PC-3 (cell line): ENCODE measurements at regions not wholly inside any gene's neighbourhood (a gene's known extent, or its start where the extent isn't known, plus 50 kb on each side); places are given as distances from the start of the nearest gene placed in this dataset.

ENCODE experiments used
- ATAC-seq: fragments of 200-7000 bp; cut with Tn5 transposase; 2 replicates; pipeline ENCODE4 v1.9.1; 2020; ENCODE audit warnings: mild to moderate bottlenecking, moderate library complexity
- BruUV-seq: library from RNA; stranded (reverse); fragments of 400-500 nt; replicated peaks from 2 replicates; lab custom pipeline; 2021; lab: Mats Ljungman, UMichigan
- CTCF ChIA-PET: fragments of 300-600 bp; sonication (Branson Sonifier 250); formaldehyde crosslinking; loops from one replicate; lab custom pipeline; 2022; ENCODE audit warnings: antibody characterized with exemption; lab: Charles Lee
- POLR2A ChIA-PET: fragments of 300-600 bp; sonication (Branson Sonifier 250); formaldehyde crosslinking; loops from one replicate; lab custom pipeline; 2022; ENCODE audit warnings: antibody characterized with exemption; ENCODE audit not compliant: unreplicated experiment; lab: Charles Lee
- DNase-seq: peaks from one replicate; pipeline ENCODE4 v3.0.0-alpha.2; 2015
- H2AFZ ChIP-seq: fragments of 300-600 bp; sonication (generic); 2 replicates; pipeline ENCODE4 v1.6.0; 2016; ENCODE audit warnings: antibody characterized with exemption, low read length
- H3F3A ChIP-seq: fragments of 300-600 bp; sonication (generic); one replicate; pipeline ENCODE4 v1.6.0; 2017; ENCODE audit warnings: antibody characterized with exemption, low read length, control low read depth, mild to moderate bottlenecking; ENCODE audit not compliant: unreplicated experiment
- H3K27ac ChIP-seq: fragments of 300-600 bp; sonication (generic); 2 replicates; pipeline ENCODE4 v1.5.1; 2016; ENCODE audit warnings: mild to moderate bottlenecking, low read length
- H3K27me3 ChIP-seq: fragments of 300-600 bp; sonication (generic); 2 replicates; pipeline ENCODE4 v1.6.1; 2016; ENCODE audit warnings: low read length, mixed read lengths
- H3K36me3 ChIP-seq: fragments of 300-600 bp; sonication (generic); 2 replicates; pipeline ENCODE4 v1.6.1; 2016; ENCODE audit warnings: low read depth, mixed run types, low read length, mixed read lengths
- H3K4me1 ChIP-seq: fragments of 300-600 bp; sonication (generic); 2 replicates; pipeline ENCODE4 v1.5.1; 2016; ENCODE audit warnings: low read length; ENCODE audit not compliant: insufficient read depth
- H3K4me2 ChIP-seq: fragments of 300-600 bp; sonication (generic); 2 replicates; pipeline ENCODE4 v1.6.0; 2016; ENCODE audit warnings: low read length
- H3K4me3 ChIP-seq: fragments of 300-600 bp; sonication (generic); 2 replicates; pipeline ENCODE4 v1.5.1; 2016; ENCODE audit warnings: mild to moderate bottlenecking, low read length, mixed read lengths
- H3K79me2 ChIP-seq: fragments of 300-600 bp; sonication (generic); 2 replicates; pipeline ENCODE4 v1.6.1; 2017; ENCODE audit warnings: low read length, mixed read lengths
- H3K9ac ChIP-seq: fragments of 300-600 bp; sonication (generic); 2 replicates; pipeline ENCODE4 v1.6.0; 2016; ENCODE audit warnings: mild to moderate bottlenecking, low read length
- H3K9me2 ChIP-seq: fragments of 300-600 bp; sonication (generic); replicated peaks from 2 replicates; pipeline ENCODE4 v1.6.1; 2016; ENCODE audit warnings: mixed run types, low read length, mixed read lengths
- H3K9me3 ChIP-seq: fragments of 300-600 bp; sonication (generic); 2 replicates; pipeline ENCODE4 v1.6.1; 2016; ENCODE audit warnings: low read length, mixed read lengths
- H4K20me1 ChIP-seq: fragments of 300-600 bp; sonication (generic); 2 replicates; pipeline ENCODE4 v1.6.1; 2016; ENCODE audit warnings: low read length, mixed read lengths
- EZH2 ChIP-seq: fragments of 300-600 bp; sonication (generic); IDR thresholded peaks from one replicate; pipeline ENCODE4 v1.6.1; 2017; ENCODE audit warnings: antibody characterized with exemption, mild to moderate bottlenecking, low read length; ENCODE audit not compliant: unreplicated experiment
- EZH2phosphoT487 ChIP-seq: fragments of 300-600 bp; sonication (generic); IDR thresholded peaks from 2 replicates; pipeline ENCODE4 v1.6.1; 2018; ENCODE audit warnings: mild to moderate bottlenecking, antibody characterized with exemption, low read length, borderline replicate concordance
- intact Hi-C: fragments of 100-400 bp; cut with micrococcal nuclease; formaldehyde crosslinking; loops from 2 replicates; pipeline ENCODE4 v1.9.0; 2023
- TF ChIP-seq, protein P1 (sequence below): fragments of 300-600 bp; sonication (generic); conservative IDR thresholded peaks from 2 replicates; pipeline ENCODE4 v1.5.1; 2017; ENCODE audit warnings: antibody characterized with exemption, low read depth, mild to moderate bottlenecking, low read length

DNA sequence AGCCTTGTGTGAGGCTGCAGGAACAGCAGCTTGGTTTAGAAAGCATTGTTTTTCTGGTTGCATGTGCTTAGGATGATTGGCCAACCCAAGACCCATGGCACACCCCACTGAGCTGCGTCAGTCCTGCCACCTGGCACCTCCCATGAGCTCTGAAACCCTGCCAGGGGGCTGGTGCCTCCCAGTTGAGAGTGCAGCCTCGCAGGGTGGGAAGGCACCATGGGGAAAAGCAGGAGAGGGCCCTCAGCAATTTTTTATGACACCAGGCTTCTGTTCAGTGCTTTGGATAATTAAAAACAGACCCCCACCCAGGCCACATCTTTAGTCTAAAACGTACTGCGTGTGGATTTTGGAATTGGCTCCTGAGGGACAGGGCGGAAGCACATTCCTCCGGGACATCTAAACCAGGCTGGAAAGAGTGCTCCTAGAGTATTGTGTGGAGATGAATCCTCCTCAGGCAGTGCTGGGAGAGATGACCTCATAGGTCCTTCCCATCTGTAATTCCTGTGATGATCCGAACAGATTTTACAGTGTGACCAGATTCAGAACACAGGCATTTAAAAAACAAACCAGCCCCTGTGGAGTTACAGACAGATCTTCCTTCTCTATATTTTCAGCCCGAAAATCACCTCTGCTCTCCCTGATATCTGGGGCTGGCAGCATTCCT lies 438.3 kb downstream of the ZNF521 start:
- H3K4me1 ChIP-seq, result peaks cover 4% of the 10 kb centered on the region

DNA sequence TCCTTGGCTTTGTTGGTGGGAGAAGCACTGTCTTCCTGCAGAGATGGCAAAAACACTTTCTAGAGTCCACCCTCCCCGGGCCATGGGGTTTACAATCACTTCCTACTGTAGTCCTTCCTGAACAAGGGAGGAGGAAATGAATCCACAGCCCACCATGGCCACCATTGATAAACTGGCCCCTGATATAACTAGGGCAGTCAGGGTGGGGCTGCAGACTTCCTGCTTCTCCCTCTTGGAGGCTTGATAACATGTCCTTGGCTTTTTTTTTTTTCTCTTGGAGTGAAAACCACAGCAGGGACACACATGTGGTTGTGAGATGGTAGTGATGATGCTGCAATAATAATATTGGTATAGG lies 437.8 kb downstream of the ZNF521 start:
- DNase-seq, result no peak
- H3K9me3 ChIP-seq, result no peaks in the 10 kb centered on the region
- H3F3A ChIP-seq, result no peaks in the 10 kb centered on the region
- H3K27me3 ChIP-seq, result peaks cover 22% of the 10 kb centered on the region
- no peaks in the 10 kb centered on the region for H3K36me3 ChIP-seq
- peaks cover 4% of the 10 kb centered on the region for H3K4me1 ChIP-seq
- H3K9ac ChIP-seq, result no peak overlapping the region
- no peak overlapping the region for H3K4me2 ChIP-seq
- H3K4me3 ChIP-seq, result no peak overlapping the region
- ATAC-seq, result no peak
- H3K79me2 ChIP-seq, result no peaks in the 10 kb centered on the region
- no TSS peak for BruUV-seq
- ChIA-PET CTCF (no interaction called here), POLR2A (no interaction called here)
- H3K9me2 ChIP-seq, result no peaks in the 10 kb centered on the region
- no peaks in the 10 kb centered on the region for H4K20me1 ChIP-seq
- intact Hi-C loops, result no loop called here
- TF ChIP-seq EZH2, result no peak
- TF ChIP-seq EZH2phosphoT487, result no peak
- TF ChIP-seq, protein P1, sequence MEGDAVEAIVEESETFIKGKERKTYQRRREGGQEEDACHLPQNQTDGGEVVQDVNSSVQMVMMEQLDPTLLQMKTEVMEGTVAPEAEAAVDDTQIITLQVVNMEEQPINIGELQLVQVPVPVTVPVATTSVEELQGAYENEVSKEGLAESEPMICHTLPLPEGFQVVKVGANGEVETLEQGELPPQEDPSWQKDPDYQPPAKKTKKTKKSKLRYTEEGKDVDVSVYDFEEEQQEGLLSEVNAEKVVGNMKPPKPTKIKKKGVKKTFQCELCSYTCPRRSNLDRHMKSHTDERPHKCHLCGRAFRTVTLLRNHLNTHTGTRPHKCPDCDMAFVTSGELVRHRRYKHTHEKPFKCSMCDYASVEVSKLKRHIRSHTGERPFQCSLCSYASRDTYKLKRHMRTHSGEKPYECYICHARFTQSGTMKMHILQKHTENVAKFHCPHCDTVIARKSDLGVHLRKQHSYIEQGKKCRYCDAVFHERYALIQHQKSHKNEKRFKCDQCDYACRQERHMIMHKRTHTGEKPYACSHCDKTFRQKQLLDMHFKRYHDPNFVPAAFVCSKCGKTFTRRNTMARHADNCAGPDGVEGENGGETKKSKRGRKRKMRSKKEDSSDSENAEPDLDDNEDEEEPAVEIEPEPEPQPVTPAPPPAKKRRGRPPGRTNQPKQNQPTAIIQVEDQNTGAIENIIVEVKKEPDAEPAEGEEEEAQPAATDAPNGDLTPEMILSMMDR, result no peak
- H2AFZ ChIP-seq, result no peak overlapping the region
- no peak overlapping the region for H3K27ac ChIP-seq

More for the DNA sequence above, 438.3 kb downstream of the ZNF521 start:
- POLR2A ChIA-PET, result no interaction called here
- ATAC-seq (no peak), DNase-seq (no peak)
- no TSS peak for BruUV-seq
- TF ChIP-seq EZH2phosphoT487, result no peak
- TF ChIP-seq EZH2, result no peak
- TF ChIP-seq, protein P1, result no peak
- H2AFZ ChIP-seq, result no peak overlapping the region
- intact Hi-C loops, result no loop called here
- CTCF ChIA-PET, result no interaction called here
- H3K9me3 ChIP-seq, result no peaks in the 10 kb centered on the region
- H3K4me3 ChIP-seq, result no peak overlapping the region
- H3K9me2 ChIP-seq, result no peaks in the 10 kb centered on the region
- no peaks in the 10 kb centered on the region for H4K20me1 ChIP-seq
- no peaks in the 10 kb centered on the region for H3K79me2 ChIP-seq
- no peak overlapping the region for H3K4me2 ChIP-seq
- peaks cover 17% of the 10 kb centered on the region for H3K27me3 ChIP-seq
- H3K9ac ChIP-seq, result no peak overlapping the region
- no peaks in the 10 kb centered on the region for H3F3A ChIP-seq
- H3K36me3 ChIP-seq, result no peaks in the 10 kb centered on the region
- no peak overlapping the region for H3K27ac ChIP-seq

DNA sequence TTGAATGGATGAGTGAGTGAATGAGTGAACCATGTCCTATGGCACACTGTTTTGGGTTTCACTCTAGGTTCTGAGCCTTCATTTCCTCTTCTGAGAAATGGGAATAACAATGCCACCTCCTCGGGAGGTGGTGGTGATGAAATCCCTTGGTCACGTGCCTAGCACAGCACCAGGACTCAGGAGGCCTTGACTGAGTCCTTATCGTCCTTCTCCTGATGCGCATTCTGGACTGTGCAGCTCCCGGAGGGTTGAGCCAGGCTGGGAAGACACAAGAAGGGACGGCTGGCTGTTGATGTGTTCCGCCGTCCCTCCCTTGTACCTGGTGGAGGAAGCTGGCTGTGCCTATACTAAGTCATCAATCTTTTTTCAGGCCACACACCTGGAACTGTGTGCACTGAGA lies 437.3 kb downstream of the ZNF521 start:
- no peak overlapping the region for H3K9ac ChIP-seq
- no peaks in the 10 kb centered on the region for H3K9me2 ChIP-seq
- no peak overlapping the region for H3K27ac ChIP-seq
- H3F3A ChIP-seq, result no peaks in the 10 kb centered on the region
- no peak overlapping the region for H2AFZ ChIP-seq
- peaks cover 4% of the 10 kb centered on the region for H3K4me1 ChIP-seq
- CTCF ChIA-PET, result no interaction called here
- no TSS peak for BruUV-seq
- DNase-seq (no peak), ATAC-seq (no peak)
- no peaks in the 10 kb centered on the region for H4K20me1 ChIP-seq
- peaks cover 27% of the 10 kb centered on the region for H3K27me3 ChIP-seq
- no peaks in the 10 kb centered on the region for H3K79me2 ChIP-seq
- no peak overlapping the region for H3K4me2 ChIP-seq
- POLR2A ChIA-PET, result no interaction called here
- no peak overlapping the region for H3K4me3 ChIP-seq
- intact Hi-C loops, result no loop called here
- H3K9me3 ChIP-seq, result no peaks in the 10 kb centered on the region
- H3K36me3 ChIP-seq, result no peaks in the 10 kb centered on the region
- TF ChIP-seq, protein P1, result no peak
- no peak for TF ChIP-seq EZH2
- no peak for TF ChIP-seq EZH2phosphoT487
